ENCODE measurements at regions not wholly inside any gene's neighbourhood (a gene's known extent, or its start where the extent isn't known, plus 50 kb on each side); places are given as distances from the start of the nearest gene placed in this dataset.
A peak's percentile ranks its signal among the peaks of the same experiment; 100 is the strongest.

DNA sequence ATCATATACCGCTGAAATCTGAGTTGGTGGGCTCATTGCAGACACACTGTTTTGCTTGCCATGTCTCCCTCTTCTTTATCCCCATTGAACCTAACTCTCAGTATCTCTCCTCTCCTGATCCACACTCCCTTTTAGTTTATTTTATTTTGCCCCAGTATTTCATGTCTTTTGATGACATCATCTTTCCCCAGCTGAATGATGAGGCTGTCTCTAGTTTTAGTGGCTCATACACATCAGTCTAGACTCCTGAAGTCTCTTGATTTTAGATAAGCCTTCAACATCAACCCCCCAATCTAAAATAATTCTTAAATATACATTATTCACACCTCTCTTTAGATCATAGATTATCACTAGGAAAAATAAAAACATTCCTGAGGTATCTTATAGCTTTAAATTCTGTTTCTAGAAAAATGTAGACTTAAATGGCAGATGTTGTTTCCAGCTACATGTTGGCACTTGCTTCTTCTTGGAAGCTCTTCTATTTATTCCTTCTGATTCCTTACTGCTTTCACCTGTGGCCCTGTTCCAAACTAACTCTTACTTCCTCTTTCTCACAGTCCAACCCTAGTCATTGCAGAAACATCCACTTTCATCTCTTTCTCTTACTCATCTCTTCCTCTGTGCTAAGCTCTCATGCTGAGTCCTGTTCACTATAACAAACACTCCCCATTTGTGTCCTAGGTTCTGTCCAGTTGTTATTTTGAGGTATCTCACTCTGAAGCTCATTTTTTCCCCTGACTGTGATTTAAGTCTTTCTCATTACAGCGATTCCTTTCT is 191.9 kb upstream of the SLC35B3 start:
- no TSS peak for BruUV-seq (replicated peaks)

DNA sequence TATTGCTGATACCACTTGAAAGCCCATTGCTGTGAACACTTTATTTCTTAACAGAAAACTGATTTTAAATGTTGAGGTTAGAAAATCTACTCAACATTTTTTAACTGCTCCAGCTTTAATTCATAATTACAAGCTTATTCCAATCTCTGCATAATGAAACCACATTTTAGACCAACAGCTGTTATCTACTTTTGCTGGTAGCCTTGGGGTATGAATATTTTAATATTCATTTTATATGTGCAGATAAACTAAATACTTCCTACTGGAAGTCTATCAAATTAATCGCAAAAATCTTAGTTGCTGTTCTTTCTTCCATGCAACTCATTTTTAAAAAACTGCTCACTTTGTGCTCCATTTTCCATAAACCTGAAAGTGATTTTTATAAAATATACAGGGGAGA is 189.3 kb upstream of the SLC35B3 start:
- H3K9me3 ChIP-seq (ENCODE audit: low read depth, low read length, poor library complexity, severe bottlenecking): no peaks in the 10 kb centered on the region
- BruUV-seq (replicated peaks): no TSS peak
- H3K36me3 ChIP-seq (ENCODE audit: insufficient read depth, low read length, poor library complexity, severe bottlenecking): no peaks in the 10 kb centered on the region
- no peak for DNase-seq (ENCODE audit: low spot score)
- H3K27ac ChIP-seq (ENCODE audit: low read depth, low read length, poor library complexity, severe bottlenecking): no peak overlapping the region
- ChIA-PET CTCF (no interaction called here), POLR2A (ENCODE audit: low non-redundant PET) (no interaction called here)
- no peak overlapping the region for H3K4me3 ChIP-seq (ENCODE audit: low read depth, low read length, poor library complexity, severe bottlenecking)
- no peak for TF ChIP-seq EZH2 (IDR thresholded peaks at IDR 0.05; ENCODE audit: borderline replicate concordance, low read depth, low read length, poor library complexity, severe bottlenecking)
- TF ChIP-seq, protein P1, sequence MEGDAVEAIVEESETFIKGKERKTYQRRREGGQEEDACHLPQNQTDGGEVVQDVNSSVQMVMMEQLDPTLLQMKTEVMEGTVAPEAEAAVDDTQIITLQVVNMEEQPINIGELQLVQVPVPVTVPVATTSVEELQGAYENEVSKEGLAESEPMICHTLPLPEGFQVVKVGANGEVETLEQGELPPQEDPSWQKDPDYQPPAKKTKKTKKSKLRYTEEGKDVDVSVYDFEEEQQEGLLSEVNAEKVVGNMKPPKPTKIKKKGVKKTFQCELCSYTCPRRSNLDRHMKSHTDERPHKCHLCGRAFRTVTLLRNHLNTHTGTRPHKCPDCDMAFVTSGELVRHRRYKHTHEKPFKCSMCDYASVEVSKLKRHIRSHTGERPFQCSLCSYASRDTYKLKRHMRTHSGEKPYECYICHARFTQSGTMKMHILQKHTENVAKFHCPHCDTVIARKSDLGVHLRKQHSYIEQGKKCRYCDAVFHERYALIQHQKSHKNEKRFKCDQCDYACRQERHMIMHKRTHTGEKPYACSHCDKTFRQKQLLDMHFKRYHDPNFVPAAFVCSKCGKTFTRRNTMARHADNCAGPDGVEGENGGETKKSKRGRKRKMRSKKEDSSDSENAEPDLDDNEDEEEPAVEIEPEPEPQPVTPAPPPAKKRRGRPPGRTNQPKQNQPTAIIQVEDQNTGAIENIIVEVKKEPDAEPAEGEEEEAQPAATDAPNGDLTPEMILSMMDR (conservative IDR thresholded peaks at IDR 0.05; ENCODE audit: low read depth, low read length): no peak
- H3K27me3 ChIP-seq (replicated peaks; ENCODE audit: insufficient read depth, low read depth, low read length, poor library complexity): no peaks in the 10 kb centered on the region
- H3K4me1 ChIP-seq (ENCODE audit: insufficient read depth, low read length, poor library complexity, severe bottlenecking): peaks cover 15% of the 10 kb centered on the region
- intact Hi-C loops (cut with micrococcal nuclease; ENCODE audit: unreplicated experiment): no loop called here

More for the DNA sequence above, 191.9 kb upstream of the SLC35B3 start:
- peak; percentile 9 for DNase-seq (ENCODE audit: low spot score)
- Histone ChIP-seq H3K27me3 (replicated peaks; ENCODE audit: insufficient read depth, low read depth, low read length, poor library complexity) (no peaks in the 10 kb centered on the region), H3K9me3 (ENCODE audit: low read depth, low read length, poor library complexity, severe bottlenecking) (no peaks in the 10 kb centered on the region), H3K27ac (ENCODE audit: low read depth, low read length, poor library complexity, severe bottlenecking) (no peak overlapping the region), H3K36me3 (ENCODE audit: insufficient read depth, low read length, poor library complexity, severe bottlenecking) (no peaks in the 10 kb centered on the region), H3K4me3 (ENCODE audit: low read depth, low read length, poor library complexity, severe bottlenecking) (no peak overlapping the region), H3K4me1 (ENCODE audit: insufficient read depth, low read length, poor library complexity, severe bottlenecking) (peaks cover 5% of the 10 kb centered on the region)
- ChIA-PET CTCF (no interaction called here), POLR2A (ENCODE audit: low non-redundant PET) (interaction anchor here (0.5 kb wide), 1 partner anchor 71 kb away, joined by 3 read pairs; no protein-coding TSS in a partner anchor)
- intact Hi-C loops (cut with micrococcal nuclease; ENCODE audit: unreplicated experiment): no loop called here
- TF ChIP-seq, protein P1 (conservative IDR thresholded peaks at IDR 0.05; ENCODE audit: low read depth, low read length): no peak
- TF ChIP-seq EZH2 (IDR thresholded peaks at IDR 0.05; ENCODE audit: borderline replicate concordance, low read depth, low read length, poor library complexity, severe bottlenecking): no peak

DNA sequence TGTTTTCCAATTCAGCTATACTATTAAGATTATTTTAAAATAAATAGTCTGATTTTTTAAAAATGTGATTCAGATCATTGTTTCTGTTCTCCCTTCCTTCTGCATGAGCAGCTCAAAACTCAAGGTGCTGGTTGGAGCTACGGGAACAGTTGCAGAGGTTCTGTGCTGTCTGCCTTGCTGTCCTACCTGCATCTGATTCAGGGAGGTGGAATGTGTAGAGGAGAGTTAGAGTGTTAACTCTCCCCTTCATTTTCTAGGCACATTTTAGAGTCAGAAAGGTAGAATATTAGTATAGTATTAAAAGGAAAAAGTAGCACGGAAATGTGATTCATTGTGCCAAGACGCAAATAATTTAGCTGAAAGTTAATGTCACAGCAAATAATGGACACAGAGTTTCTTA is 188.1 kb upstream of the SLC35B3 start:
- Histone ChIP-seq H3K27ac (ENCODE audit: low read depth, low read length, poor library complexity, severe bottlenecking) (no peak overlapping the region), H3K9me3 (ENCODE audit: low read depth, low read length, poor library complexity, severe bottlenecking) (no peaks in the 10 kb centered on the region), H3K36me3 (ENCODE audit: insufficient read depth, low read length, poor library complexity, severe bottlenecking) (no peaks in the 10 kb centered on the region), H3K4me3 (ENCODE audit: low read depth, low read length, poor library complexity, severe bottlenecking) (no peak overlapping the region), H3K27me3 (replicated peaks; ENCODE audit: insufficient read depth, low read depth, low read length, poor library complexity) (no peaks in the 10 kb centered on the region), H3K4me1 (ENCODE audit: insufficient read depth, low read length, poor library complexity, severe bottlenecking) (peaks cover 15% of the 10 kb centered on the region)
- intact Hi-C loops (cut with micrococcal nuclease; ENCODE audit: unreplicated experiment): no loop called here
- DNase-seq (ENCODE audit: low spot score): no peak
- POLR2A ChIA-PET (ENCODE audit: low non-redundant PET): interaction anchor here (0.6 kb wide), 1 partner anchor 9 kb away, joined by 3 read pairs; no protein-coding TSS in a partner anchor
- TF ChIP-seq, protein P1 (conservative IDR thresholded peaks at IDR 0.05; ENCODE audit: low read depth, low read length): no peak
- TF ChIP-seq EZH2 (IDR thresholded peaks at IDR 0.05; ENCODE audit: borderline replicate concordance, low read depth, low read length, poor library complexity, severe bottlenecking): no peak
- no TSS peak for BruUV-seq (replicated peaks)
- CTCF ChIA-PET: no interaction called here

All from A673 (cell line).